GM21529 (cell line): ENCODE measurements at regions not wholly inside any gene's neighbourhood (a gene's known extent, or its start where the extent isn't known, plus 50 kb on each side); places are given as distances from the start of the nearest gene placed in this dataset.
A peak's percentile ranks its signal among the peaks of the same experiment; 100 is the strongest.
"Not testable (repeated sequence)": the region's sequence is repeated elsewhere in the genome, so short reads cannot be mapped to it uniquely, and the experiment has no call there.

Experiments used
- ATAC-seq: cut with Tn5 transposase; IDR thresholded peaks from one replicate; pipeline ENCODE4 v1.9.1; 2021; ENCODE audit not compliant: unreplicated experiment

- ATAC-seq, result not testable (repeated sequence)
Observed at GRCh38 chr1:214095896-214096295, 108.1 kb downstream of the PROX1 start.

DNA sequence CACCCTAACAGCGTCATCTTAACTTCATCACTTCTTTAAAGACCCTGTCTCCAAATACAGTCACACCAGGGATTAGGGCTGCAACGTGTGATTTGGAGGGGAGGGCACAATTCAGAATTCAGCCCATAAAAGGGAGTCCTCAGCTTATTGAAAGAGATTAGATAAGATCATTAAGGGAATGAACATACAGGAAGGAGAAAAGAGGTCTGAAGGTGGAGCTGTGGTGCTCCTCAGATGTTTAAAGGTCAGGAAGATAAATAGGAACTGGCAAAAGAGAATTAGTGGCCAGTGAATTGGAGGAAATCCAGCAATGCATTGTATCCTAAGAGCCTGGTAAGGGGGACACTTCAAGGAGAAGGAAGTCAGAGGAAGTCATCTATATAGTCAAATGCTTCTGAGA is 113.5 kb downstream of the PROX1 start:
- no peak for ATAC-seq

GRCh38 chr1:214101828-214102227 is 114.1 kb downstream of the PROX1 start:
- no peak for ATAC-seq

- ATAC-seq, result no peak
Observed at GRCh38 chr1:214102907-214103306, 115.1 kb downstream of the PROX1 start.

DNA sequence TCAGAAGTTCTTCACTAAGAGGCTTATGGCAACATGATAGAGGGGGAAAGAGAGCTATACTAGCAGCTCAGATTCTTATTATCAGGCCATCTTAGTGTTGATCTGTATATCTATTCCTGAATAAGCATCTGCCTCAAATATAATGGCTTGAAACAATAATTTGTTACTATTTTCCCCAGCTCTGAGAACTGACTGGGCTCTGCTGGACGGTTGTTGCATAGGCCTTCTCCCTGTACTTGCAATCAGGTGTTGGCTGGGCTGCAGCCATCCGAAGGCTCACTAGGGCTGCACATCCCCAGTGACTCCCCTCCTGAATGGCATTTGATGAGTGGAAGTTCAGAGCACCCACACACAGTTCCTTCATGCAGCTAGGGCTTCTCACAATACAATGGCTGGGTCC is 116.0 kb downstream of the PROX1 start:
- no peak for ATAC-seq

DNA sequence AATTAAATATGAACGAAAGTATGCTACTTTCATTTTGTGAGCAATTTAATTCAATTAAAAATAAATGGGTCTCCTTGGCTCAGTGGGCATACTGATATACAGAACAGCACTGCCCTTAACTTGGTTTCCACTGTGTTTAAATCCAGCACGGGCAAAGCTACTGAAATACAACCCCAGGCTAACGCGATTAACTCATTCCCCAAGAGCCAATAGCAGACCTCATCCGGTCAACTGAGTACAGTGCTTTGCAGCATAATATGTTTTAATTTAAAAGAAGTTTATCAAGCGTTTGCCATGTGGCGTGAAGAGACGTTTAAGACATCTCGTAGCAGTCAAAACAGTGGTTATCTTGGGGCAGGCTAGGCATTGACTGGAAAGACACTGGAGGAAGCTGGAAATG is 118.6 kb downstream of the PROX1 start:
- ATAC-seq, result no peak

GRCh38 chr1:214107322-214108096 is 119.7 kb downstream of the PROX1 start:
- no peak for ATAC-seq

DNA sequence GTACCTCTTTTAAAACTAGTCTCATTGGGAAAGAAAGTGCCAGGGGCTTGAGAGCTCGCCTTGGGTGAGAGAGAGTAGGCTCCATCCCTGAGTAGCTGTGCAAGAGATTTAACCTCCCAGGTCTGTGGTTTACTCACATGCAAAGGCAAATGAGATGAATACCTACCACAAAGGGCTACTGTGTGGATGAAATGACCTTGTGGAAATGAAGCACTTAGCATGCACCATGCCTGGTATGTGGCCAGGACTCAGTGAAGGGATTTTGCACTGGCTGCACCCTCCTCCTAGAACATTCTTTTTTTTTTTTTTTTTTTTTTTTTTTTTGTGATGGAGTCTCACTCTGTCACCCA is 120.3 kb downstream of the PROX1 start:
- ATAC-seq, result no peak

- ATAC-seq, result no peak
Observed at GRCh38 chr1:214111796-214112195, 124.0 kb downstream of the PROX1 start.

- no peak for ATAC-seq
Observed at GRCh38 chr1:214116258-214116657, 128.5 kb downstream of the PROX1 start.

DNA sequence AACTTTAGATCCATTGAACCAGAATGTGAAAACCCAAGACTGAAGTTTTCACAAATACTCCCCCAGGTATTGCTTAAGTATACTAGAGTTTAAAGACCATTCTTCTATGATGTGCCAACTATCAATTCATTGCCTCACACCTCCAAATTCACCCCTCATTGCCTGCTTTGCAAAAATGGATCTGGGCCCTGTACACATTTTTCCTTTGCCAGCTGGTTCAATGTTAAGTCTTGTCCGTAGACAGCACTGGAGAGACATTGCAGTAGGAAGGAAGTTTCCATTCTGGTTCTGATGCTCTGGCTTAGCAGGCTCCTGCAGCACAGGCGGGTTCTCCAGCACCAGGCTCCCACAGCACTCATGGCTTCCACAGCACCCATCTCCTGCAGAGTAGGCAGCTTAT is 130.0 kb downstream of the PROX1 start:
- no peak for ATAC-seq

DNA sequence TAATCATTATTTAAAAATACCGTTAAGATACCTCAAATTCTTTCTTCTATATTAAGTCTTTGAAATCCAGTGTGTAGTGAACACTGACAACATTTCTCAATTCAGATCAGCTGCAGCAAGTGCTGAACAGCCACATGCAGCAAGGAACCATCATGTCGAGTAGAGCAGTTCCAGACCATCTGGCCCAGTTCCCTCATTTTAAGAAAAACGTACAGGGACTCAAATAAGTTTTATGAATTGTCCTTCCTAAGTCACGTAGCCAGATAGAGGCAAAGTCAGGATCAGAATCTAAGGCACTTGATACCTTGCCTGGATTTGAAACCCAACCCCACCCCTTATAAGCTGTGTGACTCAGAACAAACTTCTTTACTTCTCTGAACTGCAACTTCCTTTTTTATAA is 132.4 kb downstream of the PROX1 start:
- ATAC-seq, result no peak

GRCh38 chr1:214120951-214121350 is 133.2 kb downstream of the PROX1 start:
- no peak for ATAC-seq

DNA sequence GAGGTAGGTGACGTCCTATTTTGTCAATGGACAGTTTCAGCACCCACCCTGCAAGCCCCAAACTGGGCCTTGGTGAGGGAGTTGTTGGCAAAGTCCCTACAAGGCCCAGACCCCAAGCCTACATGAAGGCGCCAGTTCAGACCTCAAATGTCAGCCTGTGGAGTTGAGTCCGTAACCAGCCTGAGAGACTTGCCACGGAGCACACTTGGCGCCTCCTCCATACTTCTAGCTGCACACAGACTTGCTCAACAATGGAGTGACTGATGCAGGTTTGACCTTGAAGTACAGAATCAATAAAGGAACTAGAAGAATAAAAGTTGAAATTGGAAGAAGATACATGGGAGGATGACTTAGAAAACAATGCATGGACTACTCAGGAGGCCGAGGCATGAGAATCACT is 134.3 kb downstream of the PROX1 start:
- ATAC-seq, result no peak

DNA sequence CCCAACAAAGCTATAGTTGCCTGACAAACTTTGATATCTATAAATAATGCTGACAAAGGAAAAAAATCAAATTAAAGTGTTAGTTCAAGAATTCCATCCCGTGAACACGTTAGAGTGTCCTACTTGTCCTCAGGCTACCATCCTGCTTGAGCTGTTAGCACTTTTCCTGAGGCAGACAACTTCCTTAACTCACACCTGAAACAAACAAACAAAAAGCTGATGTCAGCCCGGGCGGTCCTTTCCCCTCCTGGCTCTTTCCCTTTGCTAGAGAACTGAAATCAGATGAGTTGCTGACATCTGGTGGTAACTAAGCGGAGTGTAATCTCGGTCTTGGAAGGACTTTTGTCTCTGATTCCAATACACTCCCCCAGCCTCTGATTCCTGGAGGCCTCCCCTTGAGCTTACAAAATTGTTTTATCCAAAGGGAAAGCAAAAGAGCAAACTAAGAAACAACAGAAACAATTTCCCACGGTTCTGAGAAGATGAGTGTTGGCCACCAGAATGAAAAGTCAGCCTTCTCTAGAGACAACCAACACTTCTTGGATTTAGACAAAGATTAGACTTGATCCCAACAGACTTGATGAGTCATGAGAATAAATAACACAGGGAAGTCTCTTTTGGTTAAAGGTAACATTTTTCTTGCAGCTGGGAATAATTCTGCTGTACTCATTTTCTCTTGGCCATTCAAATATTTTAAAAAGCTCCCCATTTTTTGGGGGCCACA is 135.4 kb downstream of the PROX1 start:
- ATAC-seq, result peak; percentile 97

GRCh38 chr1:214124281-214124805 is 136.6 kb downstream of the PROX1 start:
- ATAC-seq, result no peak

DNA sequence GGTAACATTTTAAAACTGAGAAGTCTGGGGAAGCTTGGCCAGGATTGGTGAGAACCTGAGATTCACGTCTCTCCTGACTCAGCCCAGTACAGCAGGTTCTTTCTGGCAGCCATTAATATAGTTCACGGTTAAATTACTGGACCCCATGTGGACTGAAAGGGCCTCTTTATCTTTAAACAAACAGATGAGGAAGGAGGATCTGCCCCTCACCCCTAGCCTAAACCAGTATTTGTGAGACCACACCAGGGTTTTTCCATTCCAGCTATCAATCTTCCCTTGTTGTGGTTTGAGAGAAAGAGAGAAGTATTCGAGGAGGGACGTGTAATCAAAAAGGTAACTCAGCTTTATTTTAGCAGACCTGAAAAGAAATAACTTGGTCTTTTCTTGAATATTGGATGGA is 137.1 kb downstream of the PROX1 start:
- ATAC-seq, result no peak

GRCh38 chr1:214125819-214126218 is 138.0 kb downstream of the PROX1 start:
- ATAC-seq, result no peak

- ATAC-seq, result no peak
Observed at GRCh38 chr1:214126697-214127146, 138.9 kb downstream of the PROX1 start.

DNA sequence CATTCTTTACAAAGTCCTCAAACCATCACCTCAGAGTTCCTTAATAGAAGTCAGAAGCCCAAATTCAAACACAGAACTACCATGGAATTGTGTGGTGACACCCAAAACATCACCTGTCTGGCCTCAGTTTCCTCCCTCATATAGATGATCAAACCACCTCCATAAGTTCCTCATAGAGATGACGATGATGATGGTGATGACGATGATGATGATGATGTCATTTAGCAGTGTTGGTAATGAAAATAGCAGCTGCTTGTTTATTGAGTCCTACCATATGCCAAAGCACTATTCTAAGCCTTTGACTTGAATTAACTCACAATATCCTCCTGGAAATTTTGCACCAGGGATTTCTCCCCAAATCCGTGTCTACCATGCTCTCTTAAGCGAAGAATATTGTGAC is 139.9 kb downstream of the PROX1 start:
- ATAC-seq, result no peak

GRCh38 chr1:214135886-214136285 is 145.1 kb upstream of the SMYD2 start:
- ATAC-seq, result no peak

DNA sequence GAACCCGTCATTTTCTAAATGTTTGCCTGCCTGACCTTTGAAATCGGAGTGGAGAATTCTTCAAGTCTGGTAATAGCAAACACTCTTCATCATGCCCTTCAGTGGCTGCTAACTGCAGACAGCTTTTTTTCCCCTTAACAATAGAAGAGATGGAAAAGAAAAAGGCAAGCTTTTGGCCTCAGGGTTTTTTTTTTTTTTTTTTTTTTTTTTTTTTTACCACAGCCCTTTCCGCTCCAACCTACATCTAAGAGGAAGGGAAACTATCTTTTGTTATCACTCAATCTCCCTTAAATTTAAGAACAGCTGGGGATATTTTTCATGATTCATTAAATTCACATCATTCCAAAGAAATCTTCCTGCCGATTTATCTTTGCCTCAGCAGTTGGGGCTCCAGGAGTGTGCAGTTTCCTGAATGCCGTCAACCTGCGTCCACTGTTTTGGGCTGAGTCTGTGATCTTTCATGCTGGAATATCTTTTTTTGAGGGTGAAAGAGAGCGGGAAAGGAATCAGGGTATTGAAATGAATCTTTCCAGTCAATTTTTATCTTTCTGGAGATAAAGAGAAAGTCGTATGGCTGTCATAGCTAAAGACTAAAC is 144.5 kb upstream of the SMYD2 start:
- no peak for ATAC-seq
